ENCODE measurements at regions not wholly inside any gene's neighbourhood (a gene's known extent, or its start where the extent isn't known, plus 50 kb on each side); places are given as distances from the start of the nearest gene placed in this dataset.
"Not testable (repeated sequence)": the region's sequence is repeated elsewhere in the genome, so short reads cannot be mapped to it uniquely, and the experiment has no call there.

- no peak for DNase-seq
- in situ Hi-C loops (cut with MboI; ENCODE audit: low pct_unique_long_range_greater_than_20kb, low sequenced_read_pairs): no loop called here
These were observed 57.0 kb downstream of the PCDH20 start for GRCh38 chr13:61358599-61358998.

GRCh38 chr13:61350341-61350740, 65.3 kb downstream of the PCDH20 start:
- in situ Hi-C loops (cut with MboI; ENCODE audit: low pct_unique_long_range_greater_than_20kb, low sequenced_read_pairs): no loop called here
- no peak for DNase-seq

- DNase-seq: no peak
- in situ Hi-C loops (cut with MboI; ENCODE audit: low pct_unique_long_range_greater_than_20kb, low sequenced_read_pairs): no loop called here
These were observed 76.5 kb downstream of the PCDH20 start for GRCh38 chr13:61339054-61339621.

GRCh38 chr13:61316647-61317046, 99.0 kb downstream of the PCDH20 start:
- in situ Hi-C loops (cut with MboI; ENCODE audit: low pct_unique_long_range_greater_than_20kb, low sequenced_read_pairs): no loop called here
- no peak for DNase-seq

GRCh38 chr13:61294467-61295191, 121.0 kb downstream of the PCDH20 start:
- no peak for DNase-seq
- in situ Hi-C loops (cut with MboI; ENCODE audit: low pct_unique_long_range_greater_than_20kb, low sequenced_read_pairs): no loop called here

- in situ Hi-C loops (cut with MboI; ENCODE audit: low pct_unique_long_range_greater_than_20kb, low sequenced_read_pairs): no loop called here
- DNase-seq: peak; percentile 10
These were observed 129.4 kb downstream of the PCDH20 start for GRCh38 chr13:61286148-61286745.

GRCh38 chr13:61277586-61278276, 137.9 kb downstream of the PCDH20 start:
- DNase-seq: no peak
- in situ Hi-C loops (cut with MboI; ENCODE audit: low pct_unique_long_range_greater_than_20kb, low sequenced_read_pairs): no loop called here

GRCh38 chr13:61277088-61277487, 138.6 kb downstream of the PCDH20 start:
- in situ Hi-C loops (cut with MboI; ENCODE audit: low pct_unique_long_range_greater_than_20kb, low sequenced_read_pairs): no loop called here
- no peak for DNase-seq

- DNase-seq: no peak
- in situ Hi-C loops (cut with MboI; ENCODE audit: low pct_unique_long_range_greater_than_20kb, low sequenced_read_pairs): no loop called here
These were observed 139.2 kb downstream of the PCDH20 start for GRCh38 chr13:61276401-61276800.

GRCh38 chr13:61275736-61276135, 139.9 kb downstream of the PCDH20 start:
- DNase-seq: no peak
- in situ Hi-C loops (cut with MboI; ENCODE audit: low pct_unique_long_range_greater_than_20kb, low sequenced_read_pairs): no loop called here

GRCh38 chr13:61275251-61275650, 140.4 kb downstream of the PCDH20 start:
- in situ Hi-C loops (cut with MboI; ENCODE audit: low pct_unique_long_range_greater_than_20kb, low sequenced_read_pairs): no loop called here
- DNase-seq: no peak

- DNase-seq; in situ Hi-C loops (cut with MboI; ENCODE audit: low pct_unique_long_range_greater_than_20kb, low sequenced_read_pairs): not testable (repeated sequence)
These were observed 148.8 kb downstream of the PCDH20 start for GRCh38 chr13:61266896-61267295.

- no peak for DNase-seq
These were observed 153.7 kb downstream of the PCDH20 start for GRCh38 chr13:61261746-61262472.

GRCh38 chr13:61258185-61258584, 157.5 kb downstream of the PCDH20 start:
- no peak for DNase-seq
- in situ Hi-C loops (cut with MboI; ENCODE audit: low pct_unique_long_range_greater_than_20kb, low sequenced_read_pairs): no loop called here

More at GRCh38 chr13:61261746-61262472, 153.7 kb downstream of the PCDH20 start:
- in situ Hi-C loops (cut with MboI; ENCODE audit: low pct_unique_long_range_greater_than_20kb, low sequenced_read_pairs): no loop called here

- DNase-seq: no peak
These were observed 160.4 kb downstream of the PCDH20 start for GRCh38 chr13:61255040-61255796.

GRCh38 chr13:61253105-61253877, 162.4 kb downstream of the PCDH20 start:
- peak; percentile 1 for DNase-seq
- in situ Hi-C loops (cut with MboI; ENCODE audit: low pct_unique_long_range_greater_than_20kb, low sequenced_read_pairs): no loop called here

More at GRCh38 chr13:61255040-61255796, 160.4 kb downstream of the PCDH20 start:
- in situ Hi-C loops (cut with MboI; ENCODE audit: low pct_unique_long_range_greater_than_20kb, low sequenced_read_pairs): no loop called here

GRCh38 chr13:61252213-61252612, 163.4 kb downstream of the PCDH20 start:
- in situ Hi-C loops (cut with MboI; ENCODE audit: low pct_unique_long_range_greater_than_20kb, low sequenced_read_pairs): no loop called here
- no peak for DNase-seq
